Kidney (tissue), 13 donors: ENCODE measurements at regions not wholly inside any gene's neighbourhood (a gene's known extent, or its start where the extent isn't known, plus 50 kb on each side); places are given as distances from the start of the nearest gene placed in this dataset.
A peak's percentile ranks its signal among the peaks of the same experiment; 100 is the strongest.

ENCODE experiments used
- DNase-seq, 5 donors: peaks; one replicate each; pipeline ENCODE4 v3.0.0-alpha.2; 2013 to 2020
- FAIRE-seq: peaks from 2 replicates; lab custom pipeline; 2012; peaks lifted over from hg19 to GRCh38; lab: Jason Lieb, UNC
- H3K27ac ChIP-seq, 2 donors: one replicate each; pipeline ENCODE4 v1.7.0; 2013; ENCODE audit warnings: low read depth in 2 of 2, low read length in 2 of 2, inconsistent platforms in 1 of 2
- H3K27me3 ChIP-seq: one replicate; pipeline ENCODE4 v1.7.1; 2013; ENCODE audit warnings: low read length, inconsistent platforms; ENCODE audit not compliant: control insufficient read depth, insufficient read depth
- H3K36me3 ChIP-seq, 3 donors: one replicate each; pipeline versions ENCODE4 v1.7.0 to v1.7.1; 2013; ENCODE audit warnings: low read length in 3 of 3, control low read depth in 1 of 3, inconsistent platforms in 1 of 3; ENCODE audit not compliant: insufficient read depth in 3 of 3, control insufficient read depth in 2 of 3
- H3K4me1 ChIP-seq, 3 donors: one replicate each; pipeline versions ENCODE4 v1.7.0 to v1.7.1; 2013; ENCODE audit warnings: low read length in 3 of 3, inconsistent platforms in 1 of 3, low read depth in 1 of 3; ENCODE audit not compliant: control insufficient read depth in 2 of 3, insufficient read depth in 2 of 3
- H3K4me3 ChIP-seq, 3 donors: one replicate each; pipeline versions ENCODE4 v1.7.0 to v1.8.1; 2013; ENCODE audit warnings: low read length in 3 of 3, control low read depth in 1 of 3, inconsistent platforms in 1 of 3
- H3K9ac ChIP-seq, 3 donors: one replicate each; pipeline versions ENCODE4 v1.7.0 to v1.7.1; 2013; ENCODE audit warnings: low read length in 3 of 3, control low read depth in 1 of 3, inconsistent platforms in 1 of 3
- H3K9me3 ChIP-seq, 3 donors: one replicate each; pipeline versions ENCODE4 v1.7.0 to v1.7.1; 2013; ENCODE audit warnings: low read length in 3 of 3, control low read depth in 1 of 3, inconsistent platforms in 1 of 3; ENCODE audit not compliant: control insufficient read depth in 2 of 3, insufficient read depth in 1 of 3
- CTCF ChIP-seq: IDR thresholded peaks from 3 replicates; pipeline ENCODE4 v1.5.1; 2012; ENCODE audit warnings: mild to moderate bottlenecking, moderate library complexity, borderline replicate concordance; ENCODE audit not compliant: insufficient read depth; ENCODE audit errors: extremely low read depth
- intact Hi-C: fragments of 100-400 bp; cut with DNase I; formaldehyde crosslinking; loops from one replicate; pipeline ENCODE4 v1.11.1; 2022
- donor health status: control.
- donor health status: control.
- donor health status: control.
- donor health status: control.
- donor health status: control.
- donor health status: DM: yes; HTN: yes; CAD: no.
- donor health status: Normal renal cell carcinoma (clear cell type).

GRCh38 chr19:28703400-28703956 is 509.5 kb downstream of the UQCRFS1 start:
- TF ChIP-seq CTCF = no peak
- Histone ChIP-seq H3K27me3 (no peaks in the 10 kb centered on the region), H3K9ac (no peak overlapping the region), H3K4me1 (no peaks in the 10 kb centered on the region), H3K9me3 (no peaks in the 10 kb centered on the region), H3K4me3 (no peak overlapping the region), H3K27ac (no peak overlapping the region), H3K36me3 (no peaks in the 10 kb centered on the region)
- FAIRE-seq (no peak), DNase-seq (no peak)
- intact Hi-C loops = no loop called here

GRCh38 chr19:28701491-28701890 is 511.5 kb downstream of the UQCRFS1 start:
- TF ChIP-seq CTCF = no peak
- H3K9ac ChIP-seq = no peak overlapping the region
- FAIRE-seq = no peak
- no peaks in the 10 kb centered on the region for H3K4me1 ChIP-seq
- intact Hi-C loops = no loop called here
- H3K4me3 ChIP-seq = no peak overlapping the region
- no peak for DNase-seq
- H3K27ac ChIP-seq = no peak overlapping the region
- H3K9me3 ChIP-seq = no peaks in the 10 kb centered on the region
- no peaks in the 10 kb centered on the region for H3K36me3 ChIP-seq
- H3K27me3 ChIP-seq = no peaks in the 10 kb centered on the region

GRCh38 chr19:28700176-28700575 is 512.8 kb downstream of the UQCRFS1 start:
- intact Hi-C loops = no loop called here
- H3K27me3 ChIP-seq = no peaks in the 10 kb centered on the region
- TF ChIP-seq CTCF = no peak
- H3K9ac ChIP-seq = no peak overlapping the region
- no peak overlapping the region for H3K4me3 ChIP-seq
- FAIRE-seq (no peak), DNase-seq (no peak)
- H3K36me3 ChIP-seq = no peaks in the 10 kb centered on the region
- no peaks in the 10 kb centered on the region for H3K4me1 ChIP-seq
- no peaks in the 10 kb centered on the region for H3K9me3 ChIP-seq
- H3K27ac ChIP-seq = no peak overlapping the region

GRCh38 chr19:28697308-28697707 is 515.6 kb downstream of the UQCRFS1 start:
- Histone ChIP-seq H3K27me3 (no peaks in the 10 kb centered on the region), H3K9ac (no peak overlapping the region), H3K9me3 (no peaks in the 10 kb centered on the region), H3K4me3 (no peak overlapping the region), H3K36me3 (no peaks in the 10 kb centered on the region), H3K4me1 (no peaks in the 10 kb centered on the region), H3K27ac (no peak overlapping the region)
- FAIRE-seq (peak; percentile 54), DNase-seq (no peak)
- TF ChIP-seq CTCF = no peak
- intact Hi-C loops = no loop called here
